ENCODE measurements at regions not wholly inside any gene's neighbourhood (a gene's known extent, or its start where the extent isn't known, plus 50 kb on each side); places are given as distances from the start of the nearest gene placed in this dataset.

DNA sequence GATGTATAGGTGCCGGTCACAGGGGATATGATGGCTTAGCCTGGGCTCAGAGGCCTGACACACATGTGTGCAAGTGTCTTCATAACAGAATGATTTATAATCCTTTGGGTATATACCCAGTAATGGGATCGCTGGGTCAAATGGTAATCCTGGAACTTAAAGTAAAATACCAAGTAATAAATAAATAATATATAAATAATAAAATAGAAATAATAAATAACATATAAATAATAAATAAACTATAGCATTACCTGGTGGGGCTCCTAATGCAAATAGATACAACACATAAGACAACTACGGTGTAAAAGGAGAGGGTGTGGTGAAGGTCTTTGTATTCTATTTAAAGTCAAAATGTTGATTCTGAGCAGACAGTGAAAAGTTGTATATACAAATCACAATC is 68.5 kb upstream of the GFPT2 start:
- TF ChIP-seq CHCHD3 (CRISPR knock-in tag; IDR thresholded peaks at IDR 0.05) = no peak
- TF ChIP-seq NFATC3 (IDR thresholded peaks at IDR 0.05) = no peak
- no peak for TF ChIP-seq GTF2A2 (tag; IDR thresholded peaks at IDR 0.05)
- no peak for TF ChIP-seq NBN (IDR thresholded peaks at IDR 0.05; ENCODE audit: low read depth)
- TF ChIP-seq CBFB (CRISPR knock-in tag; IDR thresholded peaks at IDR 0.05) = no peak
- TF ChIP-seq, protein P1, sequence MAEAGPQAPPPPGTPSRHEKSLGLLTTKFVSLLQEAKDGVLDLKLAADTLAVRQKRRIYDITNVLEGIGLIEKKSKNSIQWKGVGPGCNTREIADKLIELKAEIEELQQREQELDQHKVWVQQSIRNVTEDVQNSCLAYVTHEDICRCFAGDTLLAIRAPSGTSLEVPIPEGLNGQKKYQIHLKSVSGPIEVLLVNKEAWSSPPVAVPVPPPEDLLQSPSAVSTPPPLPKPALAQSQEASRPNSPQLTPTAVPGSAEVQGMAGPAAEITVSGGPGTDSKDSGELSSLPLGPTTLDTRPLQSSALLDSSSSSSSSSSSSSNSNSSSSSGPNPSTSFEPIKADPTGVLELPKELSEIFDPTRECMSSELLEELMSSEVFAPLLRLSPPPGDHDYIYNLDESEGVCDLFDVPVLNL (CRISPR knock-in tag; IDR thresholded peaks at IDR 0.05; ENCODE audit: low read depth) = no peak
